IMR-90 (cell line): ENCODE measurements at regions not wholly inside any gene's neighbourhood (a gene's known extent, or its start where the extent isn't known, plus 50 kb on each side); places are given as distances from the start of the nearest gene placed in this dataset.

ENCODE experiments used
- BHLHE40 ChIP-seq: fragments of 150-350 bp; IDR thresholded peaks from 2 replicates; pipeline ENCODE4 v1.6.1; 2016; ENCODE audit warnings: mild to moderate bottlenecking, low read depth, low read length
- CEBPB ChIP-seq: IDR thresholded peaks from 2 replicates; pipeline ENCODE4 v1.6.1; 2012; ENCODE audit warnings: low read depth, low read length, improper control_type of control experiment
- CHD1 ChIP-seq: IDR thresholded peaks from 2 replicates; pipeline ENCODE4 v1.6.1; 2012; ENCODE audit warnings: low read depth, low read length, improper control_type of control experiment
- POLR2A ChIP-seq: IDR thresholded peaks from 2 replicates; pipeline ENCODE4 v1.6.1; 2012; ENCODE audit warnings: mild to moderate bottlenecking, low read depth, low read length
- RAD21 ChIP-seq: IDR thresholded peaks from 2 replicates; pipeline ENCODE4 v1.6.1; 2012; ENCODE audit warnings: low read length, improper control_type of control experiment
- TF ChIP-seq, protein P1 (sequence below): conservative IDR thresholded peaks from 2 replicates; pipeline ENCODE4 v1.5.1; 2012; ENCODE audit warnings: mild to moderate bottlenecking, low read depth, low read length, improper control_type of control experiment

DNA sequence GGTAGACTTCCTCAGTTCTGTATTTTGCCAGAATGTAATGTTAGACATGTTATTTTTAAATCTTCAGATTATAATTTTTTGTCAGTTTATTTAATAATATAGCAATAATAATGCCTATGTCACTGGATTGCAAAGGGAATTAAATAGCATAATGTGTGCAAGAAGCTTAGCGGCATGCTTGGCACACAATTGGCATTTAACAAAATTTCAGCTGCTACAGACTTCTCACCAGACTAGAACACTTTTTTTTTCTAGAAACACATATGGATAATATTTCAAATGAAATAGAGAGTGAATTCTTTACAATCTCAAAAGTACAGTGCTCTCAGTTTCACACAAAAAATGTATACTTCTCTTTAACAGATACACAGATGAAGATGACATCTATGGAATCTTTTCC, 757.4 kb downstream of the CDH11 start:
- TF ChIP-seq BHLHE40 (no peak), CHD1 (no peak), CEBPB (no peak), POLR2A (no peak), RAD21 (no peak)
- TF ChIP-seq, protein P1, sequence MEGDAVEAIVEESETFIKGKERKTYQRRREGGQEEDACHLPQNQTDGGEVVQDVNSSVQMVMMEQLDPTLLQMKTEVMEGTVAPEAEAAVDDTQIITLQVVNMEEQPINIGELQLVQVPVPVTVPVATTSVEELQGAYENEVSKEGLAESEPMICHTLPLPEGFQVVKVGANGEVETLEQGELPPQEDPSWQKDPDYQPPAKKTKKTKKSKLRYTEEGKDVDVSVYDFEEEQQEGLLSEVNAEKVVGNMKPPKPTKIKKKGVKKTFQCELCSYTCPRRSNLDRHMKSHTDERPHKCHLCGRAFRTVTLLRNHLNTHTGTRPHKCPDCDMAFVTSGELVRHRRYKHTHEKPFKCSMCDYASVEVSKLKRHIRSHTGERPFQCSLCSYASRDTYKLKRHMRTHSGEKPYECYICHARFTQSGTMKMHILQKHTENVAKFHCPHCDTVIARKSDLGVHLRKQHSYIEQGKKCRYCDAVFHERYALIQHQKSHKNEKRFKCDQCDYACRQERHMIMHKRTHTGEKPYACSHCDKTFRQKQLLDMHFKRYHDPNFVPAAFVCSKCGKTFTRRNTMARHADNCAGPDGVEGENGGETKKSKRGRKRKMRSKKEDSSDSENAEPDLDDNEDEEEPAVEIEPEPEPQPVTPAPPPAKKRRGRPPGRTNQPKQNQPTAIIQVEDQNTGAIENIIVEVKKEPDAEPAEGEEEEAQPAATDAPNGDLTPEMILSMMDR: no peak
